ENCODE measurements at regions not wholly inside any gene's neighbourhood (a gene's known extent, or its start where the extent isn't known, plus 50 kb on each side); places are given as distances from the start of the nearest gene placed in this dataset.

GRCh38 chr6:127022302-127022701, 96.2 kb upstream of the RSPO3 start:
- TF ChIP-seq FEZF1 (tag by site-specific recombination; IDR thresholded peaks at IDR 0.05) (peak; percentile 34; the same call in 1 of the 2 replicates), OSR2 (tag by site-specific recombination; IDR thresholded peaks at IDR 0.05) (peak; percentile 19; the same call in 1 of the 2 replicates), RBAK (tag by site-specific recombination; IDR thresholded peaks at IDR 0.05) (no peak), ZNF518A (tag by site-specific recombination; conservative IDR thresholded peaks at IDR 0.05; ENCODE audit: low read depth) (no peak)
- H3K27ac ChIP-seq (ENCODE audit: extremely low read depth, low read depth, low read length): no peak overlapping the region
- ChIA-PET CTCF (interaction anchor here (0.6 to 1.1 kb wide), 3 partner anchors 10 to 548 kb away, joined by 3 to 4 read pairs (median 3); no protein-coding TSS in a partner anchor), POLR2A (no interaction called here)
- no peaks in the 10 kb centered on the region for H3K9me3 ChIP-seq (ENCODE audit: control insufficient read depth, insufficient read depth, low read depth, low read length)
- peaks cover 10% of the 10 kb centered on the region for H3K4me1 ChIP-seq (ENCODE audit: control insufficient read depth, insufficient read depth, low read length)
- no peaks in the 10 kb centered on the region for H3K36me3 ChIP-seq (ENCODE audit: control insufficient read depth in 2 of 2, insufficient read depth in 1 of 2, low read length in 2 of 2)
- no peak overlapping the region for H3K4me3 ChIP-seq (ENCODE audit: low read depth, low read length)

GRCh38 chr6:127023001-127023778, 95.3 kb upstream of the RSPO3 start:
- Histone ChIP-seq H3K4me3 (ENCODE audit: low read depth, low read length) (no peak overlapping the region), H3K4me1 (ENCODE audit: control insufficient read depth, insufficient read depth, low read length) (peaks cover 10% of the 10 kb centered on the region), H3K36me3 (ENCODE audit: control insufficient read depth in 2 of 2, insufficient read depth in 1 of 2, low read length in 2 of 2) (no peaks in the 10 kb centered on the region), H3K27ac (ENCODE audit: extremely low read depth, low read depth, low read length) (no peak overlapping the region), H3K9me3 (ENCODE audit: control insufficient read depth, insufficient read depth, low read depth, low read length) (no peaks in the 10 kb centered on the region)
- TF ChIP-seq ZNF623 (tag by site-specific recombination; IDR thresholded peaks at IDR 0.05) (no peak), SP7 (tag by site-specific recombination; IDR thresholded peaks at IDR 0.05) (no peak), INSM2 (tag by site-specific recombination; IDR thresholded peaks at IDR 0.05) (no peak), SCRT1 (tag by site-specific recombination; IDR thresholded peaks at IDR 0.05; ENCODE audit: borderline replicate concordance) (no peak), ZNF48 (tag by site-specific recombination; IDR thresholded peaks at IDR 0.05) (no peak), ZNF132 (tag by site-specific recombination; IDR thresholded peaks at IDR 0.05; ENCODE audit: borderline replicate concordance) (no peak), ZNF280C (tag by site-specific recombination; IDR thresholded peaks at IDR 0.05) (no peak), ZNF501 (tag by site-specific recombination; IDR thresholded peaks at IDR 0.05) (no peak), ZNF311 (tag by site-specific recombination; IDR thresholded peaks at IDR 0.05; ENCODE audit: borderline replicate concordance) (no peak), ZNF514 (tag by site-specific recombination; IDR thresholded peaks at IDR 0.05) (no peak), ZNF660 (tag by site-specific recombination; IDR thresholded peaks at IDR 0.05) (no peak), ZNF426 (tag by site-specific recombination; IDR thresholded peaks at IDR 0.05) (no peak), ZBTB1 (tag by site-specific recombination; IDR thresholded peaks at IDR 0.05) (no peak), ZNF560 (tag by site-specific recombination; IDR thresholded peaks at IDR 0.05; ENCODE audit: borderline replicate concordance) (no peak)
- CTCF ChIA-PET: interaction anchor here (0.6 to 0.7 kb wide), 3 partner anchors 164 to 1067 kb away, joined by 3 to 4 read pairs (median 3); no protein-coding TSS in a partner anchor
- POLR2A ChIA-PET: no interaction called here

All from HEK293 (cell line).